NCI-H1417 treated with DMSO at 0.1 percent for 48 hours (cell line): ENCODE measurements at regions not wholly inside any gene's neighbourhood (a gene's known extent, or its start where the extent isn't known, plus 50 kb on each side); places are given as distances from the start of the nearest gene placed in this dataset.
"Not testable (repeated sequence)": the region's sequence is repeated elsewhere in the genome, so short reads cannot be mapped to it uniquely, and the experiment has no call there.

Experiments used
- DNase-seq: peaks from one replicate; lab custom pipeline; 2025; lab: John Stamatoyannopoulos, UW

- no peak for DNase-seq
These were observed 131.4 kb upstream of the MYCN start for GRCh38 chr2:15808944-15809343.

- DNase-seq: no peak
These were observed 130.9 kb upstream of the MYCN start for GRCh38 chr2:15809404-15809803.

GRCh38 chr2:15810477-15811150 is 129.7 kb upstream of the MYCN start:
- no peak for DNase-seq

- no peak for DNase-seq
These were observed 129.0 kb upstream of the MYCN start for GRCh38 chr2:15811367-15811766.

GRCh38 chr2:15812187-15812780 is 128.1 kb upstream of the MYCN start:
- no peak for DNase-seq

GRCh38 chr2:15813481-15814266 is 126.7 kb upstream of the MYCN start:
- no peak for DNase-seq

- DNase-seq: no peak
These were observed 125.9 kb upstream of the MYCN start for GRCh38 chr2:15814403-15814802.

GRCh38 chr2:15814946-15815345 is 125.4 kb upstream of the MYCN start:
- DNase-seq: no peak

- DNase-seq: no peak
These were observed 124.1 kb upstream of the MYCN start for GRCh38 chr2:15816226-15816625.

- no peak for DNase-seq
These were observed 123.5 kb upstream of the MYCN start for GRCh38 chr2:15816674-15817406.

- no peak for DNase-seq
These were observed 122.6 kb upstream of the MYCN start for GRCh38 chr2:15817748-15818147.

GRCh38 chr2:15818318-15818753 is 122.0 kb upstream of the MYCN start:
- DNase-seq: no peak

- no peak for DNase-seq
These were observed 121.5 kb upstream of the MYCN start for GRCh38 chr2:15818881-15819280.

- no peak for DNase-seq
These were observed 120.6 kb upstream of the MYCN start for GRCh38 chr2:15819562-15820256.

- DNase-seq: no peak
These were observed 120.1 kb upstream of the MYCN start for GRCh38 chr2:15820257-15820566.

GRCh38 chr2:15820927-15821326 is 119.4 kb upstream of the MYCN start:
- no peak for DNase-seq

- DNase-seq: no peak
These were observed 118.0 kb upstream of the MYCN start for GRCh38 chr2:15822151-15823044.

GRCh38 chr2:15823459-15824396 is 116.6 kb upstream of the MYCN start:
- DNase-seq: no peak

GRCh38 chr2:15824467-15824866 is 115.9 kb upstream of the MYCN start:
- not testable (repeated sequence) for DNase-seq
